ENCODE measurements at regions not wholly inside any gene's neighbourhood (a gene's known extent, or its start where the extent isn't known, plus 50 kb on each side); places are given as distances from the start of the nearest gene placed in this dataset.
"Not testable (repeated sequence)": the region's sequence is repeated elsewhere in the genome, so short reads cannot be mapped to it uniquely, and the experiment has no call there.

DNA sequence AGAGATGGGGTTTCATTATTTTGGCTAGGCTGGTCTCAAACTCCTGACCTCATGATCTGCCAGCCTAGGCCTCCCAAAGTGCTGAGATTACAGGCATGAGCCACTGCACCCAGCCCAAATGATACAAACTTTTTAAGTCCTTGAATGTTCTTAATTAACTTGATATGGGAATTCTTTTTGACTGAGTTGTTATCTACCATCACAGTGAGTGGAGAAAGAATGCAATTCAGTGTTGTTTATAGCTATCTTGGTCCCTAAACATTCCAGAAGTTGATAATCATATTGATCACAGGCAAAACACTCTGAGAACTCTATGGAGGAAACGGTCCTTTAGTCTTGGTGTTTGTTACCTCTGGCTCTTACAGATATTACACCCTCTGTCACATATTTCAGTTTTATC is 1072.5 kb downstream of the SUCLG1 start:
- DNase-seq (ENCODE audit: low spot score), result no peak

GRCh38 chr2:83378921-83379320 is 1080.2 kb downstream of the SUCLG1 start:
- no peak for DNase-seq (ENCODE audit: low spot score)

GRCh38 chr2:83376731-83377130 is 1082.3 kb downstream of the SUCLG1 start:
- no peak for DNase-seq (ENCODE audit: low spot score)

- DNase-seq (ENCODE audit: low spot score), result no peak
Measured at GRCh38 chr2:83370419-83370762, 1088.7 kb downstream of the SUCLG1 start.

DNA sequence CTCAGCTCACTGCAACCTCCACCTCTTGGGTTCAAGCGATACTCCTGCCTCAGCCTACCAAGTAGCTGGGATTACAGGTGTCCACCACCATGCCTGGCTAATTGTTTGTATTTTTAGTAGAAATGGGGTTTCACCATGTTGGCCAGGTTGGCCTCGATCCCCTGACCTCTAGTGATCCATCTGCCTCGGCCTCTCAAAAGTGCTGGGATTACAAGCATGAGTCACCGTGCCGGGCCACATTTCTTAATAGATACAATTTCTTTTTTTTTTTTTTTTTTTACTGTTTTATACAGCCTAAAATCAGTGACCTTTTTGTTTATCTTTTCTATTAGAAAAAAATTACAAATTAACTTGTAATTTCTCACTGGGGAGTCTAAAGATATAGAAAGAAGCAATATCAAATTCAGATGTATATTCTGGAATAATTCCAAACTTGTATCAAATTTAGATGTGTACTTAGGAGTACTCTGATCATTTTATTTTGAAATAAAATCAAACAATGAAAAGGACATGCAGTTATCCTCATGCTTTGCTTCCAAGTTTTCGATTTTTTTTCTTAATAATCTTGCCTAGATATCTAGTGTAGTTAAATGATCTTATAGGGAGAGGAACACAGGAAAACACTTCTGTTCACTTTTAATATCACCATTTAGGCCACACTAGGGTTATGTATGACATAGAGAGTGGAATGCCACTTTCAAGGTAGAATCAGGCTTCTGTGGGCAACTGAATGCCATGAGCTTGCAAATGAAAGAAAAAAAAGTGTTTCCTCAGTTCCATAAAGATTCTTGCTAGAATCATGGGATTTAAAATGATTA is 1089.3 kb downstream of the SUCLG1 start:
- no peak for DNase-seq (ENCODE audit: low spot score)

GRCh38 chr2:83368916-83369315 is 1090.2 kb downstream of the SUCLG1 start:
- DNase-seq (ENCODE audit: low spot score), result no peak

DNA sequence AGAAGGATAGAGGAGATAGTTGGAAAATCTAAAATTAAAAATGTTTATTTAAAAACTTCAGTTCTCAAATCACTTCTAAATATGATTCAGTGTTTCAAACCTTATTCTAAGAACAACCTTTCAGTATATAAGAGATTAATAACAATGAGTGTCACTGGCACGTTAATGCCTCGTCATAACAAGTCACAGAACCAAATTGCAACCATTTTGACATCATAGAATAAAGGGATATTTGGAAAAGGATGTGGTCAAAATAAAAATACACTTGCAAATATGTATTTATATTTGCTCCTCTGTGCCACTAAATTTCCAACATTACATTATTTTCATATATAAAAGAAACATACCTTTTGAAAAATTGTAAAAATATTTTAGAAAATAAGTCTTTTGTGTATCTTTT is 1090.6 kb downstream of the SUCLG1 start:
- DNase-seq (ENCODE audit: low spot score), result no peak

- DNase-seq (ENCODE audit: low spot score), result no peak
Measured at GRCh38 chr2:83365476-83365875, 1093.6 kb downstream of the SUCLG1 start.

- DNase-seq (ENCODE audit: low spot score), result no peak
Measured at GRCh38 chr2:83364264-83364663, 1094.8 kb downstream of the SUCLG1 start.

DNA sequence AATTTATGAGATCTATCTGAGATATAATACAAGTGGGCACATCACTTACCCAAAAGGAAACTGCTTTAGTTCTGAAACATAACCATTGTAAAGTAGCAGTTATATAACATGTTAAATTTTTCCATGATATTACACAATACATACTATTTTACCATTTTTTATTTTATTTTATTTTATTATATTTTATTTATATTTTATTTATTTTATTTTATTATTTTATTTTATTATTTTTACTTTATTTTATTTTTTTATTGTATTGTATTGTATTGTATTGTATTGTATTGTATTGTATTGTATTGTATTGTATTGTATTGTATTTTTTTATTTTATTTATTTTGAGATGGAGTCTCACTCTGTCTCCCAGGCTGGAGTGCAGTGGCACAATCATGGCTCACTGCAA is 1095.9 kb downstream of the SUCLG1 start:
- DNase-seq (ENCODE audit: low spot score), result not testable (repeated sequence)

DNA sequence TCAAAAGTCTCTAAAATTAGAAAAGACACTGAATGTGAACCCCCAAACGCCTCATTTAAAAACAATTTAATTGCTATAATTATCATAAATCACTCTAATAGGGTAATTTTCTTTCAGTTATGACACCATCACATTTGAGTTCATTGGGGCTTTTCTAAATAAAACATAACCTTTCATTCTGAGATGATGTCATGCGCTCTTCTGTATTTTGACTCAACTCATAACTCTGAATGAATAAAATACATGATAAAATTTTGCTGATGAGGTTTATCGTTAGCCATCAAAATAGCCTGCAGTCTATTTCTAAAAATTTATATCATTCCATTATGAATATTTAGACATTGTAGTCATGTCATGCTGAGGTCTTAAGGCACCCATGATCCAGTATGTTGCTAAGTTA is 1099.7 kb downstream of the SUCLG1 start:
- no peak for DNase-seq (ENCODE audit: low spot score)

DNA sequence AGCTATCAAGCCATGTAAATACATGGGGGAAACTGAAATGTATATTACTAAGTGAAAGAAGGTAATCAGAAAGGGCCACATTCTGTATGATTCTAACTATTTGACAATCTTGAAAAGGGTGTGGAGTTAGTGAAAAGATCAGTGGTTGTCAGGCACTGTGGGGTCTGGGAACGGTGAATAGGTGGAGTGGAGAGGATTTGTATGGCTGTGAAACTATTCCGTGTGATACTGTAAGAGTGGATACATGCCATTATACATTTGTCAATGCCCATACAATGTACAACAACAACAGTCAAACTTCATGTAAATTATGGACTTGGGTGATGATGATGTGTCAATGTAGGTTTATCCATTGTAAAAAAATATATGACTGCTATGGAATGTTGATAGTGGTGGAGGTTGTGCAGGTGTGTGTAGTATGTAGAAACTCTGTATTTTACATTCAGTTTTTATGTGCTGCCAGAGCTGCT is 1116.2 kb downstream of the SUCLG1 start:
- no peak for DNase-seq (ENCODE audit: low spot score)

- no peak for DNase-seq (ENCODE audit: low spot score)
Measured at GRCh38 chr2:83340424-83340823, 1118.7 kb downstream of the SUCLG1 start.

GRCh38 chr2:83339942-83340341 is 1119.1 kb downstream of the SUCLG1 start:
- DNase-seq (ENCODE audit: low spot score), result not testable (repeated sequence)

DNA sequence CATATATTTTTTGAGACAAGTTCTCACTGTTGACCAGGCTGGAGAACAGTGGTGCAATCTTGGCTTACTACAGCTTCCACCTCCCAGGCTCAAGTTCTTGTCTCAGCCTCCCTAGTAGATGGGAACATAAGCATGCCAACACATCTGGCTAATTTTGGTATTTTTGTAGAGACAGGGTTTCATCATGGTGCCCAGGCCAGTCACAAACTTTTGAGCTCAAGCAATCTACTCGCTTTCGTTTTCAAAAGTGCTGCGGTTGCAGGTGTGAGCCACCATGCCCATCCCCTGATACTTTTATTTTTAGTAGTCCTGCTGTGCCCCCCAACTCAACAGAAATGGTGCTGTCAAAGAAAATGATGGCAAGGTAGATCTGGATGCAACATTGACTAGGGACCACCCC is 1127.3 kb downstream of the SUCLG1 start:
- DNase-seq (ENCODE audit: low spot score), result no peak

GRCh38 chr2:83323038-83323437 is 1136.0 kb downstream of the SUCLG1 start:
- no peak for DNase-seq (ENCODE audit: low spot score)

GRCh38 chr2:83320053-83320452 is 1139.0 kb downstream of the SUCLG1 start:
- DNase-seq (ENCODE audit: low spot score), result no peak

GRCh38 chr2:83305758-83306378 is 1153.2 kb downstream of the SUCLG1 start:
- DNase-seq (ENCODE audit: low spot score), result no peak

- no peak for DNase-seq (ENCODE audit: low spot score)
Measured at GRCh38 chr2:83291083-83291482, 1168.0 kb downstream of the SUCLG1 start.

DNA sequence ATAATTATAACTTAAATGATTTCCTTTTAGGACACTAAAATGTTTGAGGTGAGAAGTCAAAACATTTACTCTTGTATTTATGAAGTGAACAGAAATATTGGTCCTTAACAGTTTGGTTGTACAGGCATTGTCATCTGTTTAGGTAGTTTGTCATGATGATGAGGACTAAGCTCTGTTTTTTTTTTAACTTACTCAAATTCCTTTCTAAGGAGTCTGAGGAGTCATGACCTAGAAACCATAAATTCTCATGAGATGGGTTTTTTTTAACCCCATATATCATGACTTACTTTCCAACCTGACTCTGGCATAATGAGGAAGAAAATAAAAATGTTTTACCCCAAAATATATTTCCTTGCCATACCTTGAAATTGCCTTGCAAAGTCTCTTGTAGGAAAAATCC is 1176.2 kb downstream of the SUCLG1 start:
- DNase-seq (ENCODE audit: low spot score), result no peak

DNA sequence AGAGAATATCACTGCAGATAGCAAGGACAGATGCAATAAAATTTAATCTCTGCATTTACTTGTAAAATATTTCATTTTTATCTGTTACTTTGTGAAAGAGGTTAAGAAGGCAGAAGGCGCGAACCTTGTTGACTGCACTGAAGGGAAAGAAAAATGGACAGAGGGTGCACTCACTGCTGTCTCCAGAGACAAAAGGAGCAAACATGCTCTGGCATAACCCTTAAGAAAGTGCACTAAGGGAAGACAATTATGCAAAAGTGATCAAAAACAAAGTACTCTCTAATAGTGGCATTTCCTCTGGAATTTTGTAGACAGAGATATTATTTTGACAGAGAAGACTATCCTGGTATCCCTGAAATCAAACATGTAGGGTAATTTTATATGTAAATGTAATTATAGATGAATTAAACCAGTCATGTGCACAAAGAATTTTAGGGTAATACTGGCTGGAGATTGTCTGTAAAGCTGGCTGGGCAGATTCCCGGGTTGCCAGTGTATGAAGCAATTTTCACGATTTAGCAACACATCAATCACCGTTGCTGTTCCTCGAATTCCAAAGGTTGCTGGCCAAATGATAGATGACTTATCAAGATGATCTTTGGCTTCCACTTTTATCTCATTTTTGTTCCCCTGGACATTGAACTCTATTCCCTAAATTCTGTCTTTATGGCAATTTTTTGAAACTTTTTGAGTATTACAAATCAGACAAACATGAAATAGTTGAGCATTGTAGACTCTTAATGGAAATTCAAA is 1176.9 kb downstream of the SUCLG1 start:
- DNase-seq (ENCODE audit: low spot score), result no peak

GRCh38 chr2:83280391-83280790 is 1178.7 kb downstream of the SUCLG1 start:
- no peak for DNase-seq (ENCODE audit: low spot score)

DNA sequence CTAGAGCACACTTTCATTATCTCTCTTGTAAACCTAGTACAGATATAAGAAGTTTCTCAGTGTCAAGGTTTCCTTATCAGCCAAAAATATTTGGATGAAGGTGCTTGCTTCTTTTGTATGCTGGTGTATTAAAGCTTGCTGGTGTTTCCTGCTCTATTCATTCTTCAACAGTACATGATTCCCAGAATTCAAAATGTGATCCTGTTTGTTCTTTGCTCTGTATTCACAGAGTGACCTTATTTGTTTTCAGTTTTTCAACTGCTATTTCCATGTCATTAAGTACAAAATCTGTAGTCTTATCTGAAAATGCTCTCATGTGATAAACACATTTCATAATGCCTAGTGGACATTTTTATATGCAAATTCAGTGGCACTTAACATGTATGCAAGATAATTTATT is 1185.8 kb downstream of the SUCLG1 start:
- no peak for DNase-seq (ENCODE audit: low spot score)

Data from hepatic stellate cell (primary cell).